ENCODE measurements at regions not wholly inside any gene's neighbourhood (a gene's known extent, or its start where the extent isn't known, plus 50 kb on each side); places are given as distances from the start of the nearest gene placed in this dataset.

GRCh38 chr1:219350172-219350931, 176.7 kb downstream of the LYPLAL1 start:
- H3K36me3 Mint-ChIP-seq (ENCODE audit: low read depth), result no peaks in the 10 kb centered on the region
- ATAC-seq (no peak), DNase-seq (no peak)
- ChIA-PET POLR2A (no interaction called here), CTCF (no interaction called here)
- no peaks in the 10 kb centered on the region for H3K27me3 Mint-ChIP-seq (ENCODE audit: low read depth)
- H3K27ac Mint-ChIP-seq, result no peak overlapping the region
- H3K4me3 Mint-ChIP-seq, result no peak overlapping the region
- H3K4me1 Mint-ChIP-seq (ENCODE audit: low read depth), result no peaks in the 10 kb centered on the region
- peaks cover 12% of the 10 kb centered on the region for H3K9me3 Mint-ChIP-seq (ENCODE audit: insufficient read depth)

DNA sequence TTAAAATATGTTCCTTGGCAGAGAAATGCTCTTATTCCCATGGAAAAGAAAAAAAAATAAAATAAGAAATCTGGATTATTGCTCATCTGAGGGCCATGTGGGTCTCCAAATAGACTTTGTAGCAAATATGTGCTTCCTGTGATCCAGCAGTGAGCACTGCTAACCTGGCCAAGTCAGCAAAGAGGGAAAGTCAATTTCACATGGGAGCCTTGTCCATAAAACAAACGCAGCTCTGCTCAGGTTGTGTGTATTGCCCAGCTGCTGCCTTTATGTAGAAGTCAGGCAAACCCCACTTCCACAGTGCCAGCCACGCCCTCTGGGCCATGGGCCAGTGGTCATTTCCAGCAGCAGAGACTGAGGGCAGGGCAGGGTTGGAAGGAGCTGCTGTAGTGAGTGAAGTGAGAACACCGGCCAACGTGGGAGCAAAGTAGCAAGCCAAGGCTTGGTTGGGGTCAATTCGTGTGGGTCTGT, 174.3 kb downstream of the LYPLAL1 start:
- H3K4me1 Mint-ChIP-seq (ENCODE audit: low read depth), result no peaks in the 10 kb centered on the region
- ChIA-PET CTCF (no interaction called here), POLR2A (no interaction called here)
- no peak overlapping the region for H3K4me3 Mint-ChIP-seq
- peaks cover 12% of the 10 kb centered on the region for H3K9me3 Mint-ChIP-seq (ENCODE audit: insufficient read depth)
- no peaks in the 10 kb centered on the region for H3K27me3 Mint-ChIP-seq (ENCODE audit: low read depth)
- DNase-seq (no peak), ATAC-seq (no peak)
- H3K27ac Mint-ChIP-seq, result no peak overlapping the region
- no peaks in the 10 kb centered on the region for H3K36me3 Mint-ChIP-seq (ENCODE audit: low read depth)

GRCh38 chr1:219347376-219347775, 173.7 kb downstream of the LYPLAL1 start:
- no peak overlapping the region for H3K27ac Mint-ChIP-seq
- no peak for ATAC-seq

DNA sequence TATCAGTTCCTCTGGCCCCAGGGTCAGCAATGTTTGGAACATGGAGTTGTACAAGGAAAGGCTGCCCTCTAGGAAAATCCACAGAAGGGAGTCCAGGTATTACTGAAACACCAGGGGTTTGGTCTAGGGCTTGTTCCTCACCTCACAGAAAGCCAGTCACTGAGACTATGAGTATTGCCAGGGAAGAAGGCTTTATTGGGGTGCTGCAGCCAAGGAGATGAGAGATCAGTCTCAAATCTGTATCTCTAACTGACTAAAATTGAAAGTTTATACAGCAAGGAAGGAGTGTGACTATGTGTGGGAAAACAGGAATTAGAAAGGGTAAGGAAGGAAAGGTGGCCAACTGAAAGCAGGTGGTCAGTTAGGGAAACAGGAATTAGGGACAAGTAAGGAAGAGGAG, 172.3 kb downstream of the LYPLAL1 start:
- H3K27me3 Mint-ChIP-seq (ENCODE audit: low read depth), result no peaks in the 10 kb centered on the region
- H3K4me3 Mint-ChIP-seq, result no peak overlapping the region
- peaks cover 12% of the 10 kb centered on the region for H3K9me3 Mint-ChIP-seq (ENCODE audit: insufficient read depth)
- ChIA-PET POLR2A (no interaction called here), CTCF (no interaction called here)
- no peak overlapping the region for H3K27ac Mint-ChIP-seq
- ATAC-seq (no peak), DNase-seq (no peak)
- no peaks in the 10 kb centered on the region for H3K4me1 Mint-ChIP-seq (ENCODE audit: low read depth)
- H3K36me3 Mint-ChIP-seq (ENCODE audit: low read depth), result no peaks in the 10 kb centered on the region

More at GRCh38 chr1:219347376-219347775, 173.7 kb downstream of the LYPLAL1 start:
- H3K9me3 Mint-ChIP-seq (ENCODE audit: insufficient read depth), result peaks cover 12% of the 10 kb centered on the region
- no peaks in the 10 kb centered on the region for H3K4me1 Mint-ChIP-seq (ENCODE audit: low read depth)
- ChIA-PET POLR2A (no interaction called here), CTCF (no interaction called here)
- H3K27me3 Mint-ChIP-seq (ENCODE audit: low read depth), result no peaks in the 10 kb centered on the region
- no peak overlapping the region for H3K4me3 Mint-ChIP-seq
- H3K36me3 Mint-ChIP-seq (ENCODE audit: low read depth), result no peaks in the 10 kb centered on the region
- DNase-seq, result no peak

GRCh38 chr1:219342836-219343235, 169.2 kb downstream of the LYPLAL1 start:
- Mint-ChIP-seq H3K4me1 (ENCODE audit: low read depth) (no peaks in the 10 kb centered on the region), H3K36me3 (ENCODE audit: low read depth) (no peaks in the 10 kb centered on the region), H3K27ac (no peak overlapping the region), H3K9me3 (ENCODE audit: insufficient read depth) (peaks cover 12% of the 10 kb centered on the region), H3K27me3 (ENCODE audit: low read depth) (no peaks in the 10 kb centered on the region), H3K4me3 (no peak overlapping the region)
- CTCF ChIA-PET, result no interaction called here
- POLR2A ChIA-PET, result no interaction called here
- no peak for DNase-seq
- ATAC-seq, result no peak

DNA sequence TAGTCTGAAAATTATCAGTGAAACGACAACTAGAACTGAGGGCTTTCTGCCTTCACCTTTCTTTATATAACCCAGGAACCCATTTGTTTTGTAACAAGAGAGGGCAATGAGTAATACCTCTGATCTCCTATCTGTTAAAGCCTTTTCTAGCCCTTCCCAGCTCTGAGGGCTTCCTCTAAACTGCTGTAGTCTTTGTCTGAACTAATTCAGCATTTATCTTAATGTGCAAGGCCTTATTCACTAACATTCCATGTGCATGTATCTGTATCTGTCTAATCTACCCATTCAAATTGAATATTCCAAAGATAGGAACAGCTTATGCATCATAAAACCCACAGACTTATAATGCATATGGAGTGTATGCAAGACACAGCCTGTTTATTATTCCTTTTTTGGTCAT, 167.1 kb downstream of the LYPLAL1 start:
- H3K36me3 Mint-ChIP-seq (ENCODE audit: low read depth), result no peaks in the 10 kb centered on the region
- H3K27ac Mint-ChIP-seq, result no peak overlapping the region
- H3K27me3 Mint-ChIP-seq (ENCODE audit: low read depth), result no peaks in the 10 kb centered on the region
- H3K4me1 Mint-ChIP-seq (ENCODE audit: low read depth), result no peaks in the 10 kb centered on the region
- no peak for ATAC-seq
- ChIA-PET POLR2A (no interaction called here), CTCF (no interaction called here)
- no peaks in the 10 kb centered on the region for H3K9me3 Mint-ChIP-seq (ENCODE audit: insufficient read depth)
- no peak overlapping the region for H3K4me3 Mint-ChIP-seq
- no peak for DNase-seq

DNA sequence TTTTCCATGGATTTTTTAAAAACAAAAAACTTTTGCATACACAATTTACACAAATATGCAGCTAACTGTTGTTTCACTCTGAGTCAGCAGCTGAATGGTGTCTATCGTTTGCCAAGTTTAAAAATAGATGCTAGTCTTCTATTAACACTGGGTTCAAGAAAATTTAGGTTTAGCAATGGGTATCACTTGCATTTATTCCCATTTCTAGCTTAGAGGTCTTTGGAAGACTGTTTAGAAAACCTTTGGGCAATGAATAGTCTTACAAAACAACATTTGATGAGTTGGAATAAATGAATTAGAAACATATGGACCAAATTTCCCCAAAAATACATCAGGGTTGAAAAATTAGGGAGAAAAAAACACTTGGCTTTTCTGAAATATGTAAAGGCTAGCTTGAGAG, 165.8 kb downstream of the LYPLAL1 start:
- Mint-ChIP-seq H3K4me3 (no peak overlapping the region), H3K9me3 (ENCODE audit: insufficient read depth) (no peaks in the 10 kb centered on the region), H3K36me3 (ENCODE audit: low read depth) (no peaks in the 10 kb centered on the region), H3K27me3 (ENCODE audit: low read depth) (no peaks in the 10 kb centered on the region), H3K27ac (no peak overlapping the region), H3K4me1 (ENCODE audit: low read depth) (no peaks in the 10 kb centered on the region)
- ChIA-PET CTCF (no interaction called here), POLR2A (no interaction called here)
- DNase-seq, result no peak
- no peak for ATAC-seq

DNA sequence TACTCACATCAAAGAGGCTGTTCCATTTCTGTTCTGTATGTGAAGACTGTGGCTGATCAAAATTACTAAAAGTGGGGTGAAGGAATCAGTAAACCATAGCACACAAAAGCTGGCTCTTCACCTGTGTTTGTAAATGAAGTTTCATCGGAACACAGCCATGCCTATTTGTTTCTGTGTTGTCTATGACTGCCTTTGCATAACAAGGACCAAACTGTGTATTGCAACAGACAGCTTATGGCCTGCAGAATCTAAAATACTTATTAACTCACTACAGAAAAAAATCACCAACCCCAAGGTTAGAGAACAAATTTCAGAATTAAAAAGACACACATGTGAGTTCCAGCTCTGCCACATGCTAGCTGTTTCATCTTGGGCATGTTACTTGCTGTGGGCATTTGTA, 163.9 kb downstream of the LYPLAL1 start:
- Mint-ChIP-seq H3K36me3 (ENCODE audit: low read depth) (no peaks in the 10 kb centered on the region), H3K27ac (no peak overlapping the region), H3K27me3 (ENCODE audit: low read depth) (no peaks in the 10 kb centered on the region), H3K4me3 (no peak overlapping the region), H3K4me1 (ENCODE audit: low read depth) (no peaks in the 10 kb centered on the region), H3K9me3 (ENCODE audit: insufficient read depth) (no peaks in the 10 kb centered on the region)
- CTCF ChIA-PET, result no interaction called here
- POLR2A ChIA-PET, result no interaction called here
- DNase-seq (no peak), ATAC-seq (no peak)

- ChIA-PET POLR2A (no interaction called here), CTCF (no interaction called here)
- Mint-ChIP-seq H3K9me3 (ENCODE audit: insufficient read depth) (no peaks in the 10 kb centered on the region), H3K4me3 (no peak overlapping the region), H3K4me1 (ENCODE audit: low read depth) (no peaks in the 10 kb centered on the region), H3K27ac (no peak overlapping the region), H3K36me3 (ENCODE audit: low read depth) (no peaks in the 10 kb centered on the region), H3K27me3 (ENCODE audit: low read depth) (no peaks in the 10 kb centered on the region)
- ATAC-seq (no peak), DNase-seq (no peak)
These were observed 159.9 kb downstream of the LYPLAL1 start for GRCh38 chr1:219333626-219334025.

DNA sequence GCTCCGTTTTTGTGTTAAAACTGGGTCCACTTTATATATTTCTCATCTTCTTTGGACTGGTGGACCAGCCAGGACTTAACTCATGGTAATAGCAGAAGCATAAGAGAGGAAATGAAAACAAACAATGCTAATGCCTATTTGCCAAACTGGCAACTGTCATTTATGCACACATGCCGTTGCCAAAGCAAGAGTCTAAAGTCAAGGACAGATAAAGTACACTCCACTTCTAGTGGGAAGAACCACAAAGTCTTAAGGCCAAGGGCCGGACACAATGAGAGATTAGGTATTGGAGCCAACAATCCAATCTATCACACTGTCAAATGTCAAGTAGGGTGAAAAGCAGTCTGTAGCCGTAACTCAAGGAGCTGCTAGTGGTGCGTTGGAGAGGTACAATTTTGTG, 157.7 kb downstream of the LYPLAL1 start:
- DNase-seq (no peak), ATAC-seq (no peak)
- Mint-ChIP-seq H3K27ac (no peak overlapping the region), H3K36me3 (ENCODE audit: low read depth) (no peaks in the 10 kb centered on the region), H3K4me3 (no peak overlapping the region), H3K9me3 (ENCODE audit: insufficient read depth) (no peaks in the 10 kb centered on the region), H3K4me1 (ENCODE audit: low read depth) (no peaks in the 10 kb centered on the region), H3K27me3 (ENCODE audit: low read depth) (no peaks in the 10 kb centered on the region)
- CTCF ChIA-PET, result no interaction called here
- POLR2A ChIA-PET, result no interaction called here

- no peaks in the 10 kb centered on the region for H3K4me1 Mint-ChIP-seq (ENCODE audit: low read depth)
- no peaks in the 10 kb centered on the region for H3K9me3 Mint-ChIP-seq (ENCODE audit: insufficient read depth)
- no peak for DNase-seq
- no peak overlapping the region for H3K4me3 Mint-ChIP-seq
- no peak overlapping the region for H3K27ac Mint-ChIP-seq
- H3K27me3 Mint-ChIP-seq (ENCODE audit: low read depth), result no peaks in the 10 kb centered on the region
- H3K36me3 Mint-ChIP-seq (ENCODE audit: low read depth), result no peaks in the 10 kb centered on the region
- ChIA-PET CTCF (no interaction called here), POLR2A (no interaction called here)
- no peak for ATAC-seq
These were observed 157.0 kb downstream of the LYPLAL1 start for GRCh38 chr1:219330669-219331068.

DNA sequence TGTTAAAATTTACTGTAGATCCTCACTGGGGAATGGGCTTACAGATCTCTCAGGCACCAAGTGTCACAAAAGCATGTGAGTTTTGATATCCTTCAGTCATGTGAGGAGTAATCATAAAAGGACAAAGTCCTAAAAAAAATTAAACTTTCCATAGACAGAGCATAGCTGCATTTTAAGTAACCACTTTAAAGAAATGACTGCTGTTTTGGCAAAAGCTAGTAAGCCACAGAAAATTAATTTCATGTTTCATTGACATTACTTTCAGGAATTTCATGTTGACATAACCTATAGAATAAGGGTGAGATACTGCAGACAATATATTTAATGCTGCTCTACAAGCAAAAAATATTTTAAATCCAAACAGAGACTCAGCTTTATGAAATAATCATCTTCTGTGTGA, 156.3 kb downstream of the LYPLAL1 start:
- Mint-ChIP-seq H3K4me1 (ENCODE audit: low read depth) (no peaks in the 10 kb centered on the region), H3K27me3 (ENCODE audit: low read depth) (no peaks in the 10 kb centered on the region), H3K36me3 (ENCODE audit: low read depth) (no peaks in the 10 kb centered on the region), H3K9me3 (ENCODE audit: insufficient read depth) (no peaks in the 10 kb centered on the region), H3K27ac (no peak overlapping the region), H3K4me3 (no peak overlapping the region)
- ChIA-PET POLR2A (no interaction called here), CTCF (no interaction called here)
- ATAC-seq (no peak), DNase-seq (no peak)

DNA sequence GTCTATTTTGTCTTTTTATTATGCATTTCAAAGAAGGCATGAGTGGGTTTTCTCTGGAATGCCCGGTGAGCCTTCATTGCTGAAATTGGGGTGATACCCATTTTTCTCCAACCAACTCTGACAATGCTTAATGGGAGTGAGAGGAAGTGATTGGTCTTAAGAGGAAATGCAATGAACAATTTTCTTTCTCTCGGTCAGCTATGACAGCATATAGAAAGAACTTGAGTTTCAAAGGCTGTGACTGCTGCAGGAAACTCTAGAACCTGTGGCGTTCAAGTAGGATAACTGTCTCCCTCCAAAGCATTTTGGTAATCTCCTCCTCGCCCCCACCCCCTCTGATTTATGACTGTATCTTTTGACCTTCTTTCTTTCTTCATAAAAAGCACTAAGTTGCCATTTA, 155.9 kb downstream of the LYPLAL1 start:
- no peaks in the 10 kb centered on the region for H3K36me3 Mint-ChIP-seq (ENCODE audit: low read depth)
- no peaks in the 10 kb centered on the region for H3K9me3 Mint-ChIP-seq (ENCODE audit: insufficient read depth)
- DNase-seq (no peak), ATAC-seq (no peak)
- H3K4me3 Mint-ChIP-seq, result no peak overlapping the region
- POLR2A ChIA-PET, result no interaction called here
- no peaks in the 10 kb centered on the region for H3K27me3 Mint-ChIP-seq (ENCODE audit: low read depth)
- CTCF ChIA-PET, result no interaction called here
- no peak overlapping the region for H3K27ac Mint-ChIP-seq
- H3K4me1 Mint-ChIP-seq (ENCODE audit: low read depth), result no peaks in the 10 kb centered on the region
